HCT116 (cell line): ENCODE measurements at regions not wholly inside any gene's neighbourhood (a gene's known extent, or its start where the extent isn't known, plus 50 kb on each side); places are given as distances from the start of the nearest gene placed in this dataset.

Experiments
- ATAC-seq: fragments of 200-7000 bp; cut with Tn5 transposase; 2 replicates; pipeline ENCODE4 v1.9.1; 2020; ENCODE audit warnings: mild to moderate bottlenecking, moderate library complexity
- BruUV-seq: library from RNA; stranded (reverse); fragments of 400-500 nt; replicated peaks from 2 replicates; lab custom pipeline; 2021; lab: Mats Ljungman, UMichigan
- CTCF ChIA-PET: fragments of 300-600 bp; sonication (Branson Sonifier 250); formaldehyde crosslinking; loops from one replicate; lab custom pipeline; 2021; ENCODE audit warnings: antibody characterized with exemption; lab: Charles Lee
- POLR2A ChIA-PET: fragments of 300-600, 350-600 bp; sonication (Branson Sonifier 250); formaldehyde crosslinking; loops from one replicate; lab custom pipeline; 2021; ENCODE audit warnings: antibody characterized with exemption; lab: Charles Lee
- RAD21 ChIA-PET, 2 experiments: fragments of 300-600 bp; sonication (Branson Sonifier 250); formaldehyde crosslinking; loops; one replicate each; lab custom pipeline; 2023; ENCODE audit warnings: low total read pairs in 2 of 2; ENCODE audit not compliant: uncharacterized antibody in 2 of 2, unreplicated experiment in 2 of 2, low non-redundant PET in 1 of 2; lab: Charles Lee
- DNase-seq: peaks from one replicate; pipeline ENCODE4 v3.0.0-alpha.2; 2010; ENCODE audit warnings: low read depth, low spot score
- H2AFZ ChIP-seq: fragments of 200-600 bp; shearing (Covaris generic), sonication (generic); 2 replicates; pipeline ENCODE4 v1.6.1; 2017; ENCODE audit warnings: low read depth, mixed run types, mixed read lengths, antibody characterized with exemption, low read length; ENCODE audit not compliant: poor library complexity, severe bottlenecking
- H3K27ac ChIP-seq: 2 replicates; pipeline ENCODE4 v1.5.1; 2012; ENCODE audit warnings: low read depth, low read length
- H3K27me3 ChIP-seq: fragments of 200-600 bp; sonication (generic); 2 replicates; pipeline ENCODE4 v1.6.1; 2016; ENCODE audit warnings: mixed run types, low read length, mixed read lengths; ENCODE audit not compliant: insufficient read depth
- H3K36me3 ChIP-seq, 2 experiments: fragments of 200-500 bp in 1 of 2; fragments of 200-600 bp in 1 of 2; sonication (Bioruptor generic) in 1 of 2; sonication (generic) in 1 of 2; 2 replicates each; pipeline versions ENCODE4 v1.5.1 to v1.6.1; 2014 to 2016; ENCODE audit warnings: low read length in 2 of 2, inconsistent platforms in 1 of 2, mixed read lengths in 1 of 2, mixed run types in 1 of 2; ENCODE audit not compliant: insufficient read depth in 2 of 2, control insufficient read depth in 1 of 2
- H3K4me1 ChIP-seq, 2 experiments: fragments of 200-600 bp in 1 of 2; sonication (generic) in 1 of 2; 2 replicates each; pipeline versions ENCODE4 v1.5.1 to v1.6.1; 2012 to 2017; ENCODE audit warnings: low read length in 2 of 2, inconsistent platforms in 1 of 2, mild to moderate bottlenecking in 1 of 2, mixed read lengths in 1 of 2, mixed run types in 1 of 2, moderate library complexity in 1 of 2; ENCODE audit not compliant: insufficient read depth in 2 of 2, control insufficient read depth in 1 of 2
- H3K4me2 ChIP-seq: fragments of 200-600 bp; sonication (generic); 2 replicates; pipeline ENCODE4 v1.6.1; 2017; ENCODE audit warnings: mixed run types, low read length, mixed read lengths
- H3K4me3 ChIP-seq, 2 experiments: fragments of 200-600 bp in 1 of 2; sonication (generic) in 1 of 2; replicated peaks in 1 of 2; 2 replicates each; pipeline ENCODE4 v1.5.1; 2011 to 2016; ENCODE audit warnings: low read length in 2 of 2, control low read depth in 1 of 2, low read depth in 1 of 2, mild to moderate bottlenecking in 1 of 2, mixed read lengths in 1 of 2, mixed run types in 1 of 2
- H3K79me2 ChIP-seq: fragments of 200-600 bp; sonication (generic); 2 replicates; pipeline ENCODE4 v1.6.1; 2017; ENCODE audit warnings: mild to moderate bottlenecking, mixed run types, low read length, moderate library complexity, mixed read lengths; ENCODE audit not compliant: insufficient read depth
- H3K9ac ChIP-seq: fragments of 200-600 bp; sonication (generic); 2 replicates; pipeline ENCODE4 v1.6.1; 2016; ENCODE audit warnings: low read length, mixed read lengths
- H3K9me2 ChIP-seq: fragments of 200-600 bp; sonication (generic), shearing (Covaris generic); 2 replicates; pipeline ENCODE4 v1.6.1; 2017; ENCODE audit warnings: mixed run types, mild to moderate bottlenecking, moderate library complexity; ENCODE audit not compliant: insufficient read depth
- H3K9me3 ChIP-seq, 2 experiments: fragments of 200-500 bp in 1 of 2; fragments of 200-600 bp in 1 of 2; sonication (Bioruptor generic) in 1 of 2; sonication (generic) in 1 of 2; 2 replicates each; pipeline ENCODE4 v1.6.1; 2014 to 2017; ENCODE audit warnings: low read length in 2 of 2, mixed read lengths in 2 of 2, inconsistent platforms in 1 of 2, low read depth in 1 of 2, mild to moderate bottlenecking in 1 of 2, mixed run types in 1 of 2, moderate library complexity in 1 of 2; ENCODE audit not compliant: control insufficient read depth in 1 of 2, insufficient read depth in 1 of 2
- H4K20me1 ChIP-seq: fragments of 200-600 bp; sonication (generic), shearing (Covaris generic); 2 replicates; pipeline ENCODE4 v1.6.1; 2017; ENCODE audit warnings: mixed run types, mild to moderate bottlenecking, moderate library complexity; ENCODE audit not compliant: insufficient read depth
- ATF3 ChIP-seq: IDR thresholded peaks from 2 replicates; pipeline ENCODE4 v1.6.1; 2012
- CBX3 ChIP-seq: IDR thresholded peaks from 2 replicates; pipeline ENCODE4 v1.6.1; 2012; ENCODE audit warnings: low read depth
- CEBPB ChIP-seq: IDR thresholded peaks from 2 replicates; pipeline ENCODE4 v1.6.1; 2012; ENCODE audit warnings: low read depth
- EGR1 ChIP-seq: IDR thresholded peaks from 2 replicates; pipeline ENCODE4 v1.6.1; 2012; ENCODE audit warnings: low read depth
- ELF1 ChIP-seq: IDR thresholded peaks from 2 replicates; pipeline ENCODE4 v1.6.1; 2012; ENCODE audit warnings: low read depth, borderline replicate concordance
- EZH2 ChIP-seq: fragments of 200-600 bp; sonication (generic); IDR thresholded peaks from 2 replicates; pipeline ENCODE4 v1.6.1; 2017; ENCODE audit warnings: antibody characterized with exemption, mixed run types
- EZH2phosphoT487 ChIP-seq: fragments of 200-600 bp; IDR thresholded peaks from 2 replicates; pipeline ENCODE4 v1.6.1; 2018; ENCODE audit warnings: antibody characterized with exemption, borderline replicate concordance
- FOSL1 ChIP-seq: IDR thresholded peaks from 2 replicates; pipeline ENCODE4 v1.6.1; 2012; ENCODE audit warnings: low read depth
- JUND ChIP-seq: IDR thresholded peaks from 2 replicates; pipeline ENCODE4 v1.6.1; 2012
- MAX ChIP-seq: IDR thresholded peaks from 2 replicates; pipeline ENCODE4 v1.6.1; 2012
- POLR2A ChIP-seq: IDR thresholded peaks from 2 replicates; pipeline ENCODE4 v1.7.0; 2011; ENCODE audit warnings: borderline replicate concordance; ENCODE audit not compliant: insufficient read depth, insufficient read length; ENCODE audit errors: extremely low read depth
- POLR2AphosphoS5 ChIP-seq: IDR thresholded peaks from 2 replicates; pipeline ENCODE4 v1.6.1; 2011; ENCODE audit warnings: mild to moderate bottlenecking, low read depth, low read length, moderate library complexity
- RAD21 ChIP-seq: IDR thresholded peaks from 2 replicates; pipeline ENCODE4 v1.6.1; 2012; ENCODE audit warnings: low read depth, mild to moderate bottlenecking
- SIN3A ChIP-seq: IDR thresholded peaks from 2 replicates; pipeline ENCODE4 v1.6.1; 2012; ENCODE audit warnings: low read depth
- SP1 ChIP-seq: IDR thresholded peaks from 2 replicates; pipeline ENCODE4 v1.6.1; 2012; ENCODE audit warnings: low read depth
- intact Hi-C: fragments of 100-400 bp; cut with micrococcal nuclease; formaldehyde crosslinking; loops from 2 replicates; pipeline ENCODE4 v1.10.0; 2022
- TF ChIP-seq, protein P1 (sequence below): IDR thresholded peaks from 2 replicates; pipeline ENCODE4 v1.6.1; 2011; ENCODE audit warnings: mild to moderate bottlenecking, low read length, moderate library complexity; ENCODE audit not compliant: insufficient replicate concordance; ENCODE audit errors: extremely low read depth
- TF ChIP-seq, protein P2 (sequence below): IDR thresholded peaks from 2 replicates; pipeline ENCODE4 v1.6.1; 2012; ENCODE audit warnings: low read depth

DNA sequence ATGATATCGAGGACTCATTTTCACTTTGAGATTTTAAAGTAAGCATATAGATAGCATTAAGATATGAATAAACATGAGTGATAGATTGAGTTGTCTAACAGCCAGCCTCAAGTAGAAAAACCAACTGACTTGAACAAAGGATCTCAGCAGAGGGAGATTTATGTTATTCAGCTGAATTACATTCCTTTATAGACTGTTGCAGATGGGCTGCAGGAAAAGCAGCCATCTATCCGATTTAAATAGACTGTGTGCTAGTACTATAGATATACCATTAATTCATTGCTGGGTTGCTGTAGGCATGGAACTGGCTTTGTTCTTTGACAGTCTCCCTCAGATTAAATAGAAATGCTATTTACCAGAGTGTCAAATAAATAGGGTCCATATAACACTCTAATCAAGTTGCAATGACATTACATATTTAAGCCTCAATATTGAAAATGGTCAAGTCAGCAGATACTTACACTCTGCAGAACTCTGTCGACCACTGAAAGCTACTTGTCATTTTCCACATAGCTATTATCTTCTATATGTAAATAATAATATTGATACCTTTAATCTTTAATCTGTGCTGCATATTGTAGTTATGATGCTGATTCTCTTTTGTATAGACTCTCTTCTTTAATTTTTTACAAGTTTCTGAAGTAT lies 750.8 kb downstream of the CENPC start:
- ChIA-PET RAD21 (no interaction called here), POLR2A (no interaction called here)
- no peak overlapping the region for H3K4me3 ChIP-seq
- H3K4me1 ChIP-seq, result no peaks in the 10 kb centered on the region
- no peak overlapping the region for H3K4me2 ChIP-seq
- no peaks in the 10 kb centered on the region for H3K27me3 ChIP-seq
- TF ChIP-seq JUND, result no peak
- no peak for TF ChIP-seq RAD21
- TF ChIP-seq, protein P1, sequence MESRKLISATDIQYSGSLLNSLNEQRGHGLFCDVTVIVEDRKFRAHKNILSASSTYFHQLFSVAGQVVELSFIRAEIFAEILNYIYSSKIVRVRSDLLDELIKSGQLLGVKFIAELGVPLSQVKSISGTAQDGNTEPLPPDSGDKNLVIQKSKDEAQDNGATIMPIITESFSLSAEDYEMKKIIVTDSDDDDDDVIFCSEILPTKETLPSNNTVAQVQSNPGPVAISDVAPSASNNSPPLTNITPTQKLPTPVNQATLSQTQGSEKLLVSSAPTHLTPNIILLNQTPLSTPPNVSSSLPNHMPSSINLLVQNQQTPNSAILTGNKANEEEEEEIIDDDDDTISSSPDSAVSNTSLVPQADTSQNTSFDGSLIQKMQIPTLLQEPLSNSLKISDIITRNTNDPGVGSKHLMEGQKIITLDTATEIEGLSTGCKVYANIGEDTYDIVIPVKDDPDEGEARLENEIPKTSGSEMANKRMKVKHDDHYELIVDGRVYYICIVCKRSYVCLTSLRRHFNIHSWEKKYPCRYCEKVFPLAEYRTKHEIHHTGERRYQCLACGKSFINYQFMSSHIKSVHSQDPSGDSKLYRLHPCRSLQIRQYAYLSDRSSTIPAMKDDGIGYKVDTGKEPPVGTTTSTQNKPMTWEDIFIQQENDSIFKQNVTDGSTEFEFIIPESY, result no peak
- no peak for TF ChIP-seq SIN3A
- TF ChIP-seq MAX, result no peak
- TF ChIP-seq, protein P2, sequence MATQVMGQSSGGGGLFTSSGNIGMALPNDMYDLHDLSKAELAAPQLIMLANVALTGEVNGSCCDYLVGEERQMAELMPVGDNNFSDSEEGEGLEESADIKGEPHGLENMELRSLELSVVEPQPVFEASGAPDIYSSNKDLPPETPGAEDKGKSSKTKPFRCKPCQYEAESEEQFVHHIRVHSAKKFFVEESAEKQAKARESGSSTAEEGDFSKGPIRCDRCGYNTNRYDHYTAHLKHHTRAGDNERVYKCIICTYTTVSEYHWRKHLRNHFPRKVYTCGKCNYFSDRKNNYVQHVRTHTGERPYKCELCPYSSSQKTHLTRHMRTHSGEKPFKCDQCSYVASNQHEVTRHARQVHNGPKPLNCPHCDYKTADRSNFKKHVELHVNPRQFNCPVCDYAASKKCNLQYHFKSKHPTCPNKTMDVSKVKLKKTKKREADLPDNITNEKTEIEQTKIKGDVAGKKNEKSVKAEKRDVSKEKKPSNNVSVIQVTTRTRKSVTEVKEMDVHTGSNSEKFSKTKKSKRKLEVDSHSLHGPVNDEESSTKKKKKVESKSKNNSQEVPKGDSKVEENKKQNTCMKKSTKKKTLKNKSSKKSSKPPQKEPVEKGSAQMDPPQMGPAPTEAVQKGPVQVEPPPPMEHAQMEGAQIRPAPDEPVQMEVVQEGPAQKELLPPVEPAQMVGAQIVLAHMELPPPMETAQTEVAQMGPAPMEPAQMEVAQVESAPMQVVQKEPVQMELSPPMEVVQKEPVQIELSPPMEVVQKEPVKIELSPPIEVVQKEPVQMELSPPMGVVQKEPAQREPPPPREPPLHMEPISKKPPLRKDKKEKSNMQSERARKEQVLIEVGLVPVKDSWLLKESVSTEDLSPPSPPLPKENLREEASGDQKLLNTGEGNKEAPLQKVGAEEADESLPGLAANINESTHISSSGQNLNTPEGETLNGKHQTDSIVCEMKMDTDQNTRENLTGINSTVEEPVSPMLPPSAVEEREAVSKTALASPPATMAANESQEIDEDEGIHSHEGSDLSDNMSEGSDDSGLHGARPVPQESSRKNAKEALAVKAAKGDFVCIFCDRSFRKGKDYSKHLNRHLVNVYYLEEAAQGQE, result no peak
- no peak for TF ChIP-seq SP1
- no peak for TF ChIP-seq EGR1
- TF ChIP-seq ELF1, result no peak
- no peak for TF ChIP-seq FOSL1
- no peak for TF ChIP-seq ATF3
- no peak for TF ChIP-seq CBX3
- TF ChIP-seq EZH2, result no peak
- TF ChIP-seq POLR2AphosphoS5, result no peak
- no peak for TF ChIP-seq EZH2phosphoT487
- no peak for TF ChIP-seq CEBPB
- TF ChIP-seq POLR2A, result no peak
- TF ChIP-seq, all 23 proteins: peak for 0
- CTCF ChIA-PET, result no interaction called here
- H3K36me3 ChIP-seq, result no peaks in the 10 kb centered on the region; a peak in 1 of 4 replicates
- H3K79me2 ChIP-seq, result no peaks in the 10 kb centered on the region
- no peaks in the 10 kb centered on the region for H4K20me1 ChIP-seq
- DNase-seq, result no peak
- intact Hi-C loops, result no loop called here
- no peaks in the 10 kb centered on the region; a peak in 2 of 4 replicates for H3K9me3 ChIP-seq
- ATAC-seq, result no peak
- no TSS peak for BruUV-seq
- H3K9ac ChIP-seq, result no peak overlapping the region
- no peak overlapping the region for H3K27ac ChIP-seq
- H2AFZ ChIP-seq, result no peak overlapping the region
- no peaks in the 10 kb centered on the region for H3K9me2 ChIP-seq
